AG04449 (cell line): ENCODE measurements at regions not wholly inside any gene's neighbourhood (a gene's known extent, or its start where the extent isn't known, plus 50 kb on each side); places are given as distances from the start of the nearest gene placed in this dataset.

Experiments used
- CTCF ChIA-PET: fragments of 350-600 bp; formaldehyde crosslinking; extraction: SDS; loops from one replicate; lab custom pipeline; 2021; ENCODE audit warnings: antibody characterized with exemption; lab: Yijun Ruan, JAX
- POLR2A ChIA-PET: fragments of 400-600, 350-600 bp; formaldehyde crosslinking; extraction: SDS; loops from one replicate; lab custom pipeline; 2020; ENCODE audit warnings: antibody characterized with exemption, inconsistent platforms; lab: Yijun Ruan, JAX
- DNase-seq: peaks from one replicate; pipeline ENCODE4 v3.0.0-alpha.2; 2010; ENCODE audit warnings: low read depth, low spot score
- H3K4me3 ChIP-seq: 2 replicates; pipeline ENCODE4 v1.5.1; 2011; ENCODE audit warnings: low read depth, mild to moderate bottlenecking, control low read depth, low read length
- TF ChIP-seq, protein P1 (sequence below): IDR thresholded peaks from one replicate; pipeline ENCODE4 v1.5.1; 2011; ENCODE audit warnings: mild to moderate bottlenecking, moderate library complexity, low read length, control low read depth, inconsistent platforms; ENCODE audit not compliant: insufficient read depth; ENCODE audit errors: missing control alignments

DNA sequence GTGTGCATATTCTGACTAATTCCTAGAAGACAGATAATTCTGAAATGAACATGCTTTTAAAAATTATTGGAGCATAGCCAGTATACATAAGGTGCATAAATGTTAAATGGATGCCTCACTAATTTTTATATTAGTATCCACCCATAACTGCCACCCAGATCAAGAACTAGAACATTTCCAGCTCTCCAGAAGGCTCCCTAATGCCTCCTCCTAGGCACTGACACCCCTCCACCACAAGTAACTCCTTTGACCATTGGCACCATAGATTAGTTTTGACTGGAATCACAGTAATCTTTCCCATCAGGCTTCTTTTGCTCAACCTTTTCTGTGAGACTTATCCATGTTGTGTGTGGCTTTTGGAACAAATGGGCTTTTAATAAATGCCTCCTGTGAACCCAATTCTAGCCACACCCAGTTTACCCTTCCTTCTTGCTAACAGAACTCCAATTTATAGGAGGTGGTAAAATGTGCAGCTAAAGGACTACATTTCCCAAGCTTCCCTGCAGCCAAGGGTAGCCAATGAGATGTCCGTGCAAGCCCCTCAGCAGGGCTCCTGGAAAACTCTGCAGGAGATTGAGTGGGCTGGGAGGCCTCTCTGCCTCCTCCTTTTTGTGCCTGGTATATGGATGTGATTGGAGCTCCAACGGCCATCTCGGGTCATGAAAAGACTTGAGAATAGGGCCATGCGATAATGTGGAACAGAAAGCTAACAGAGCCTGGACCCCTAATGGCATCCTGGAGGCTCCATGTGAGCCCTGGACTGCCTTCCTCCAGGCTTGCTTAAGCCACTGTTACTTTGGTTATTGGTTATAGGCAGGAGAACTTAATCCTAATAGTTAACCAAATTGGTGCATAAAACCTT, 322.6 kb upstream of the TLE3 start:
- ChIA-PET CTCF (interaction anchor here (2.1 kb wide), 1 partner anchor 47 kb away, joined by 5 read pairs; no protein-coding TSS in a partner anchor), POLR2A (no interaction called here)
- no peak overlapping the region for H3K4me3 ChIP-seq

DNA sequence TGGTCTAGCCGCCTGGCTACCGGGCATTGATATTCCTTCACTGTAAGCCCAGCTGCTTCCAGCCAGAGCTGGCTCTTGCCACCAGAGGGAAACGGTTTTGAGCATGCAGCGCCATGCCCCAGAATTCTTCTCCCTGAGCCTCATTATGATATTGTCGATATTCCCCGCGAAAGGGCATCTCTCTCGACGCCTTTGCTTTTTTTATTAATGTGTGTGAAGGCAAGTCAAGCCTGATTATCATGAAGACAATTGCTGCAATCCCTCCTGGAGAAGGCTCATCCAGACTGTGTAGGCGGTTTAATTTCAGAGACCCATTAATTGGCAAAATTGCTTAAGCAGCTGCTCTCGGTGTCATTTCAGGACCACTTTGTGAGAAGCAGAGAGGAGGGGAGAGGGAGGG, 321.2 kb upstream of the TLE3 start:
- DNase-seq, result no peak
- CTCF ChIA-PET, result interaction anchor here (2.1 kb wide), 1 partner anchor 48 kb away, joined by 5 read pairs; no protein-coding TSS in a partner anchor
- TF ChIP-seq, protein P1, sequence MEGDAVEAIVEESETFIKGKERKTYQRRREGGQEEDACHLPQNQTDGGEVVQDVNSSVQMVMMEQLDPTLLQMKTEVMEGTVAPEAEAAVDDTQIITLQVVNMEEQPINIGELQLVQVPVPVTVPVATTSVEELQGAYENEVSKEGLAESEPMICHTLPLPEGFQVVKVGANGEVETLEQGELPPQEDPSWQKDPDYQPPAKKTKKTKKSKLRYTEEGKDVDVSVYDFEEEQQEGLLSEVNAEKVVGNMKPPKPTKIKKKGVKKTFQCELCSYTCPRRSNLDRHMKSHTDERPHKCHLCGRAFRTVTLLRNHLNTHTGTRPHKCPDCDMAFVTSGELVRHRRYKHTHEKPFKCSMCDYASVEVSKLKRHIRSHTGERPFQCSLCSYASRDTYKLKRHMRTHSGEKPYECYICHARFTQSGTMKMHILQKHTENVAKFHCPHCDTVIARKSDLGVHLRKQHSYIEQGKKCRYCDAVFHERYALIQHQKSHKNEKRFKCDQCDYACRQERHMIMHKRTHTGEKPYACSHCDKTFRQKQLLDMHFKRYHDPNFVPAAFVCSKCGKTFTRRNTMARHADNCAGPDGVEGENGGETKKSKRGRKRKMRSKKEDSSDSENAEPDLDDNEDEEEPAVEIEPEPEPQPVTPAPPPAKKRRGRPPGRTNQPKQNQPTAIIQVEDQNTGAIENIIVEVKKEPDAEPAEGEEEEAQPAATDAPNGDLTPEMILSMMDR, result no peak
- no peak overlapping the region for H3K4me3 ChIP-seq
- POLR2A ChIA-PET, result no interaction called here

More for the DNA sequence above, 322.6 kb upstream of the TLE3 start:
- no peak for DNase-seq
- TF ChIP-seq, protein P1, result no peak

- TF ChIP-seq, protein P1, result no peak
- POLR2A ChIA-PET, result no interaction called here
- DNase-seq, result no peak
- no peak overlapping the region for H3K4me3 ChIP-seq
- CTCF ChIA-PET, result no interaction called here
Measured at GRCh38 chr15:70417535-70417934, 319.8 kb upstream of the TLE3 start.

GRCh38 chr15:70416829-70417228, 319.1 kb upstream of the TLE3 start:
- TF ChIP-seq, protein P1, result no peak
- POLR2A ChIA-PET, result no interaction called here
- CTCF ChIA-PET, result no interaction called here
- no peak overlapping the region for H3K4me3 ChIP-seq
- no peak for DNase-seq

GRCh38 chr15:70415398-70415797, 317.7 kb upstream of the TLE3 start:
- ChIA-PET POLR2A (no interaction called here), CTCF (interaction anchor here (1.4 kb wide), 1 partner anchor 52 kb away, joined by 3 read pairs; no protein-coding TSS in a partner anchor)
- no peak for DNase-seq
- H3K4me3 ChIP-seq, result no peak overlapping the region
- TF ChIP-seq, protein P1, result no peak

- ChIA-PET POLR2A (no interaction called here), CTCF (interaction anchor here (1.6 kb wide), 1 partner anchor 73 kb away, joined by 4 read pairs; no protein-coding TSS in a partner anchor)
- TF ChIP-seq, protein P1, result no peak
- H3K4me3 ChIP-seq, result no peak overlapping the region
- DNase-seq, result no peak
Measured at GRCh38 chr15:70414626-70415025, 316.9 kb upstream of the TLE3 start.
